ENCODE measurements at regions not wholly inside any gene's neighbourhood (a gene's known extent, or its start where the extent isn't known, plus 50 kb on each side); places are given as distances from the start of the nearest gene placed in this dataset.
"Not testable (repeated sequence)": the region's sequence is repeated elsewhere in the genome, so short reads cannot be mapped to it uniquely, and the experiment has no call there.

GRCh38 chr2:228927028-228928010 lies 343.8 kb downstream of the PID1 start:
- no peak overlapping the region for H3K27ac Mint-ChIP-seq (ENCODE audit: unreplicated experiment)
- H3K36me3 Mint-ChIP-seq (ENCODE audit: low read depth), result no peaks in the 10 kb centered on the region
- H3K4me3 Mint-ChIP-seq, result no peak overlapping the region
- H3K4me1 Mint-ChIP-seq, result no peaks in the 10 kb centered on the region
- peaks cover 4% of the 10 kb centered on the region for H3K27me3 Mint-ChIP-seq (ENCODE audit: low read depth)
- TF ChIP-seq CTCF (conservative IDR thresholded peaks at IDR 0.05), result no peak
- H3K9me3 Mint-ChIP-seq, result peaks cover 3% of the 10 kb centered on the region
- no peak for DNase-seq (ENCODE audit: low read depth, low spot score)

GRCh38 chr2:228919808-228920207 lies 351.3 kb downstream of the PID1 start:
- Mint-ChIP-seq H3K27me3 (ENCODE audit: low read depth) (no peaks in the 10 kb centered on the region), H3K4me3 (no peak overlapping the region), H3K9me3 (no peaks in the 10 kb centered on the region), H3K4me1 (no peaks in the 10 kb centered on the region), H3K27ac (ENCODE audit: unreplicated experiment) (no peak overlapping the region), H3K36me3 (ENCODE audit: low read depth) (no peaks in the 10 kb centered on the region)
- DNase-seq (ENCODE audit: low read depth, low spot score), result no peak
- TF ChIP-seq CTCF (conservative IDR thresholded peaks at IDR 0.05), result no peak

GRCh38 chr2:228917220-228917619 lies 353.9 kb downstream of the PID1 start:
- DNase-seq (ENCODE audit: low read depth, low spot score), result no peak
- H3K4me1 Mint-ChIP-seq, result no peaks in the 10 kb centered on the region
- TF ChIP-seq CTCF (conservative IDR thresholded peaks at IDR 0.05), result no peak
- no peaks in the 10 kb centered on the region for H3K36me3 Mint-ChIP-seq (ENCODE audit: low read depth)
- no peaks in the 10 kb centered on the region for H3K27me3 Mint-ChIP-seq (ENCODE audit: low read depth)
- no peak overlapping the region for H3K4me3 Mint-ChIP-seq
- no peak overlapping the region for H3K27ac Mint-ChIP-seq (ENCODE audit: unreplicated experiment)
- no peaks in the 10 kb centered on the region for H3K9me3 Mint-ChIP-seq

GRCh38 chr2:228916416-228917090 lies 354.5 kb downstream of the PID1 start:
- Mint-ChIP-seq H3K4me1 (no peaks in the 10 kb centered on the region), H3K4me3 (no peak overlapping the region), H3K27me3 (ENCODE audit: low read depth) (no peaks in the 10 kb centered on the region), H3K36me3 (ENCODE audit: low read depth) (no peaks in the 10 kb centered on the region), H3K9me3 (no peaks in the 10 kb centered on the region), H3K27ac (ENCODE audit: unreplicated experiment) (no peak overlapping the region)
- DNase-seq (ENCODE audit: low read depth, low spot score), result no peak
- no peak for TF ChIP-seq CTCF (conservative IDR thresholded peaks at IDR 0.05)

- Mint-ChIP-seq H3K4me3 (no peak overlapping the region), H3K27ac (ENCODE audit: unreplicated experiment) (no peak overlapping the region), H3K27me3 (ENCODE audit: low read depth) (peaks cover 9% of the 10 kb centered on the region), H3K36me3 (ENCODE audit: low read depth) (no peaks in the 10 kb centered on the region), H3K9me3 (no peaks in the 10 kb centered on the region), H3K4me1 (no peaks in the 10 kb centered on the region)
- no peak for DNase-seq (ENCODE audit: low read depth, low spot score)
- no peak for TF ChIP-seq CTCF (conservative IDR thresholded peaks at IDR 0.05)
Measured at GRCh38 chr2:228913176-228913575, 357.9 kb downstream of the PID1 start.

GRCh38 chr2:228910872-228911271 lies 360.2 kb downstream of the PID1 start:
- not testable (repeated sequence) for H3K4me1 Mint-ChIP-seq; H3K36me3 Mint-ChIP-seq (ENCODE audit: low read depth); H3K9me3 Mint-ChIP-seq; DNase-seq (ENCODE audit: low read depth, low spot score); H3K27ac Mint-ChIP-seq (ENCODE audit: unreplicated experiment); H3K4me3 Mint-ChIP-seq
- peaks cover 14% of the 10 kb centered on the region for H3K27me3 Mint-ChIP-seq (ENCODE audit: low read depth)

Measured in neural crest cell (in vitro differentiated cells).